ENCODE measurements at regions not wholly inside any gene's neighbourhood (a gene's known extent, or its start where the extent isn't known, plus 50 kb on each side); places are given as distances from the start of the nearest gene placed in this dataset.

- TF ChIP-seq, protein P1, sequence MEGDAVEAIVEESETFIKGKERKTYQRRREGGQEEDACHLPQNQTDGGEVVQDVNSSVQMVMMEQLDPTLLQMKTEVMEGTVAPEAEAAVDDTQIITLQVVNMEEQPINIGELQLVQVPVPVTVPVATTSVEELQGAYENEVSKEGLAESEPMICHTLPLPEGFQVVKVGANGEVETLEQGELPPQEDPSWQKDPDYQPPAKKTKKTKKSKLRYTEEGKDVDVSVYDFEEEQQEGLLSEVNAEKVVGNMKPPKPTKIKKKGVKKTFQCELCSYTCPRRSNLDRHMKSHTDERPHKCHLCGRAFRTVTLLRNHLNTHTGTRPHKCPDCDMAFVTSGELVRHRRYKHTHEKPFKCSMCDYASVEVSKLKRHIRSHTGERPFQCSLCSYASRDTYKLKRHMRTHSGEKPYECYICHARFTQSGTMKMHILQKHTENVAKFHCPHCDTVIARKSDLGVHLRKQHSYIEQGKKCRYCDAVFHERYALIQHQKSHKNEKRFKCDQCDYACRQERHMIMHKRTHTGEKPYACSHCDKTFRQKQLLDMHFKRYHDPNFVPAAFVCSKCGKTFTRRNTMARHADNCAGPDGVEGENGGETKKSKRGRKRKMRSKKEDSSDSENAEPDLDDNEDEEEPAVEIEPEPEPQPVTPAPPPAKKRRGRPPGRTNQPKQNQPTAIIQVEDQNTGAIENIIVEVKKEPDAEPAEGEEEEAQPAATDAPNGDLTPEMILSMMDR (IDR thresholded peaks at IDR 0.05; ENCODE audit: poor library complexity, severe bottlenecking) = no peak
- no peak for ATAC-seq (ENCODE audit: low read depth)
- H3K4me3 ChIP-seq (ENCODE audit: severe bottlenecking) = no peak overlapping the region
- DNase-seq (ENCODE audit: low spot score) = no peak
- no peaks in the 10 kb centered on the region for H3K36me3 ChIP-seq (ENCODE audit: low read depth)
- no peaks in the 10 kb centered on the region for H3K9me3 ChIP-seq (ENCODE audit: severe bottlenecking)
- H3K4me1 ChIP-seq (ENCODE audit: insufficient read depth, poor library complexity, severe bottlenecking) = no peaks in the 10 kb centered on the region
- peaks cover 38% of the 10 kb centered on the region for H3K27me3 ChIP-seq (ENCODE audit: insufficient read depth, poor library complexity, severe bottlenecking)
- H3K27ac ChIP-seq (ENCODE audit: poor library complexity, severe bottlenecking) = no peak overlapping the region
These were observed 68.9 kb upstream of the ANKRD34C start for GRCh38 chr15:79213650-79214049.

- H3K36me3 ChIP-seq (ENCODE audit: low read depth) = no peaks in the 10 kb centered on the region
- H3K4me1 ChIP-seq (ENCODE audit: insufficient read depth, poor library complexity, severe bottlenecking) = no peaks in the 10 kb centered on the region
- DNase-seq (ENCODE audit: low spot score) = no peak
- peak; percentile 36; the same call in 2 of the 3 replicates for ATAC-seq (ENCODE audit: low read depth)
- H3K9me3 ChIP-seq (ENCODE audit: severe bottlenecking) = no peaks in the 10 kb centered on the region
- H3K27me3 ChIP-seq (ENCODE audit: insufficient read depth, poor library complexity, severe bottlenecking) = peaks cover 39% of the 10 kb centered on the region
- H3K4me3 ChIP-seq (ENCODE audit: severe bottlenecking) = no peak overlapping the region
- TF ChIP-seq, protein P1 (IDR thresholded peaks at IDR 0.05; ENCODE audit: poor library complexity, severe bottlenecking) = no peak
- H3K27ac ChIP-seq (ENCODE audit: poor library complexity, severe bottlenecking) = no peak overlapping the region
These were observed 69.8 kb upstream of the ANKRD34C start for GRCh38 chr15:79212589-79213157.

DNA sequence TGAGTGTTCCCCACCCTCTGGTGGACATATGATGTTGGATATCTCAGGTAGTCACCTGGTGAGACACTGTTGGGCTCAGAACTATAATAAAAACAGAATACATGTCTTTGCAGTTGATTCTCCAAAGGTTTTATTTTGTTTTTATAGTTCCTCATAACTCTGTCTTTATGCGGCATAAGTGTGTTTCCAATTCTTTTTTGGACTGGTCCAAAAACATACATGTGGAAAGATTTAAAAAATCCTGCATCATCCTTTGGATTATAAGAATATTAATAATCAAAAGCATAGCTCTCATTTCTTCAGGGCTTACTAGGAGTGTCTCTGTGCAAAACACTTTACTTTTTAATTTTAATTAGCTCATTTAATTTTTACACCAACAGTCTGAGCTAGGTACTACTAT lies 71.0 kb upstream of the ANKRD34C start:
- DNase-seq (ENCODE audit: low spot score) (no peak), ATAC-seq (ENCODE audit: low read depth) (no peak)
- H3K4me3 ChIP-seq (ENCODE audit: severe bottlenecking) = no peak overlapping the region
- H3K36me3 ChIP-seq (ENCODE audit: low read depth) = no peaks in the 10 kb centered on the region
- TF ChIP-seq, protein P1 (IDR thresholded peaks at IDR 0.05; ENCODE audit: poor library complexity, severe bottlenecking) = no peak
- H3K27ac ChIP-seq (ENCODE audit: poor library complexity, severe bottlenecking) = no peak overlapping the region
- no peaks in the 10 kb centered on the region for H3K9me3 ChIP-seq (ENCODE audit: severe bottlenecking)
- H3K4me1 ChIP-seq (ENCODE audit: insufficient read depth, poor library complexity, severe bottlenecking) = no peaks in the 10 kb centered on the region
- peaks cover 39% of the 10 kb centered on the region for H3K27me3 ChIP-seq (ENCODE audit: insufficient read depth, poor library complexity, severe bottlenecking)

- H3K27me3 ChIP-seq (ENCODE audit: insufficient read depth, poor library complexity, severe bottlenecking) = peaks cover 55% of the 10 kb centered on the region
- H3K9me3 ChIP-seq (ENCODE audit: severe bottlenecking) = no peaks in the 10 kb centered on the region
- no peak overlapping the region for H3K4me3 ChIP-seq (ENCODE audit: severe bottlenecking)
- ATAC-seq (ENCODE audit: low read depth) = no peak
- TF ChIP-seq, protein P1 (IDR thresholded peaks at IDR 0.05; ENCODE audit: poor library complexity, severe bottlenecking) = no peak
- no peak for DNase-seq (ENCODE audit: low spot score)
- no peaks in the 10 kb centered on the region for H3K4me1 ChIP-seq (ENCODE audit: insufficient read depth, poor library complexity, severe bottlenecking)
- H3K36me3 ChIP-seq (ENCODE audit: low read depth) = no peaks in the 10 kb centered on the region
- H3K27ac ChIP-seq (ENCODE audit: poor library complexity, severe bottlenecking) = no peak overlapping the region
These were observed 72.8 kb upstream of the ANKRD34C start for GRCh38 chr15:79209690-79210089.

- ATAC-seq (ENCODE audit: low read depth) (no peak), DNase-seq (ENCODE audit: low spot score) (no peak)
- TF ChIP-seq, protein P1 (IDR thresholded peaks at IDR 0.05; ENCODE audit: poor library complexity, severe bottlenecking) = no peak
- Histone ChIP-seq H3K9me3 (ENCODE audit: severe bottlenecking) (no peaks in the 10 kb centered on the region), H3K36me3 (ENCODE audit: low read depth) (no peaks in the 10 kb centered on the region), H3K27me3 (ENCODE audit: insufficient read depth, poor library complexity, severe bottlenecking) (peaks cover 61% of the 10 kb centered on the region), H3K27ac (ENCODE audit: poor library complexity, severe bottlenecking) (no peak overlapping the region), H3K4me3 (ENCODE audit: severe bottlenecking) (no peak overlapping the region), H3K4me1 (ENCODE audit: insufficient read depth, poor library complexity, severe bottlenecking) (no peaks in the 10 kb centered on the region)
These were observed 73.4 kb upstream of the ANKRD34C start for GRCh38 chr15:79209116-79209515.

Measured in RWPE2 (cell line).